Neural progenitor cell (in vitro differentiated cells): ENCODE measurements at regions not wholly inside any gene's neighbourhood (a gene's known extent, or its start where the extent isn't known, plus 50 kb on each side); places are given as distances from the start of the nearest gene placed in this dataset.

Source experiments
- DNase-seq: peaks from one replicate; pipeline ENCODE4 v3.0.0-alpha.2; 2016; ENCODE audit warnings: low spot score
- H2AFZ ChIP-seq: fragments of 200-600 bp; sonication (generic); replicated peaks from 2 replicates; pipeline ENCODE4 v1.6.1; 2016; ENCODE audit warnings: antibody characterized with exemption
- H3F3A ChIP-seq: fragments of 200-600 bp; sonication (generic); 2 replicates; pipeline ENCODE4 v1.6.1; 2016; ENCODE audit warnings: antibody characterized with exemption, low read depth
- H3K27ac ChIP-seq: fragments of 200-600 bp; sonication (generic); 2 replicates; pipeline ENCODE4 v1.5.1; 2016; ENCODE audit warnings: mild to moderate bottlenecking
- H3K27me3 ChIP-seq: fragments of 200-600 bp; sonication (generic); 2 replicates; pipeline ENCODE4 v1.6.1; 2016; ENCODE audit warnings: mild to moderate bottlenecking, moderate library complexity
- H3K36me3 ChIP-seq: fragments of 200-600 bp; sonication (generic); 2 replicates; pipeline ENCODE4 v1.5.1; 2016
- H3K4me1 ChIP-seq: fragments of 200-600 bp; sonication (generic); 2 replicates; pipeline ENCODE4 v1.6.1; 2016; ENCODE audit warnings: mixed run types
- H3K4me2 ChIP-seq: fragments of 200-600 bp; sonication (generic); 2 replicates; pipeline ENCODE4 v1.6.1; 2016
- H3K4me3 ChIP-seq: fragments of 200-600 bp; sonication (generic); 2 replicates; pipeline ENCODE4 v1.5.1; 2016
- H3K79me2 ChIP-seq: fragments of 200-600 bp; sonication (generic); 2 replicates; pipeline ENCODE4 v1.6.1; 2016; ENCODE audit warnings: low read depth
- H3K9ac ChIP-seq: fragments of 200-600 bp; sonication (generic); 2 replicates; pipeline ENCODE4 v1.6.1; 2016
- H3K9me3 ChIP-seq: fragments of 200-600 bp; sonication (generic); 2 replicates; pipeline ENCODE4 v1.5.1; 2016; ENCODE audit warnings: low read depth
- H4K20me1 ChIP-seq: fragments of 200-600 bp; sonication (generic); 2 replicates; pipeline ENCODE4 v1.6.1; 2016; ENCODE audit warnings: low read depth
- H3K27ac Mint-ChIP-seq: 3 replicates; pipeline ENCODE4 v1.8.0; 2021; ENCODE audit warnings: mixed read lengths
- H3K27me3 Mint-ChIP-seq: 2 replicates; pipeline ENCODE4 v1.8.0; 2022; ENCODE audit warnings: low read depth, mild to moderate bottlenecking, inconsistent platforms, moderate library complexity, mixed read lengths; ENCODE audit not compliant: insufficient read depth
- H3K36me3 Mint-ChIP-seq: 3 replicates; pipeline ENCODE4 v1.8.0; 2021; ENCODE audit warnings: mixed read lengths
- H3K4me1 Mint-ChIP-seq: 3 replicates; pipeline ENCODE4 v1.8.0; 2021; ENCODE audit warnings: mixed read lengths
- H3K4me3 Mint-ChIP-seq: 3 replicates; pipeline ENCODE4 v1.8.0; 2021; ENCODE audit warnings: mild to moderate bottlenecking, moderate library complexity, mixed read lengths
- H3K9me3 Mint-ChIP-seq: 3 replicates; pipeline ENCODE4 v1.8.0; 2020; ENCODE audit warnings: mixed read lengths
- CTCF ChIP-seq: fragments of 200-600 bp; sonication (generic); IDR thresholded peaks from 2 replicates; pipeline ENCODE4 v1.5.1; 2017; ENCODE audit warnings: antibody characterized with exemption, mild to moderate bottlenecking
- EZH2 ChIP-seq: fragments of 200-600 bp; sonication (generic); IDR thresholded peaks from 2 replicates; pipeline ENCODE4 v1.6.1; 2017; ENCODE audit warnings: antibody characterized with exemption, mild to moderate bottlenecking, moderate library complexity
- EZH2phosphoT487 ChIP-seq: fragments of 200-600 bp; sonication (generic); IDR thresholded peaks from 2 replicates; pipeline ENCODE4 v1.6.1; 2017; ENCODE audit warnings: antibody characterized with exemption

GRCh38 chr13:59442944-59443486, 720.7 kb downstream of the DIAPH3 start:
- Histone ChIP-seq H2AFZ (no peak overlapping the region), H3K4me2 (no peak overlapping the region), H3K79me2 (no peaks in the 10 kb centered on the region), H3K4me1 (no peaks in the 10 kb centered on the region), H4K20me1 (no peaks in the 10 kb centered on the region), H3F3A (no peaks in the 10 kb centered on the region), H3K27me3 (no peaks in the 10 kb centered on the region), H3K4me3 (no peak overlapping the region), H3K9ac (no peak overlapping the region), H3K9me3 (no peaks in the 10 kb centered on the region), H3K27ac (no peak overlapping the region), H3K36me3 (no peaks in the 10 kb centered on the region)
- H3K4me3 Mint-ChIP-seq = no peak overlapping the region
- H3K4me1 Mint-ChIP-seq = peaks cover under 1% of the 10 kb centered on the region
- H3K36me3 Mint-ChIP-seq = no peaks in the 10 kb centered on the region
- no peak for DNase-seq
- H3K9me3 Mint-ChIP-seq = peaks cover 4% of the 10 kb centered on the region
- H3K27me3 Mint-ChIP-seq = peaks cover 4% of the 10 kb centered on the region
- no peak overlapping the region for H3K27ac Mint-ChIP-seq
- TF ChIP-seq CTCF (no peak), EZH2 (no peak), EZH2phosphoT487 (no peak)

- H3K4me3 ChIP-seq = no peak overlapping the region
- TF ChIP-seq EZH2phosphoT487 (no peak), EZH2 (no peak), CTCF (no peak)
- H4K20me1 ChIP-seq = no peaks in the 10 kb centered on the region
- H3K27ac Mint-ChIP-seq = no peak overlapping the region
- H3K4me3 Mint-ChIP-seq = no peak overlapping the region
- no peaks in the 10 kb centered on the region for H3K36me3 Mint-ChIP-seq
- H3K4me2 ChIP-seq = no peak overlapping the region
- peaks cover 4% of the 10 kb centered on the region for H3K9me3 Mint-ChIP-seq
- no peaks in the 10 kb centered on the region for H3K36me3 ChIP-seq
- H3K9ac ChIP-seq = no peak overlapping the region
- H3K4me1 Mint-ChIP-seq = no peaks in the 10 kb centered on the region
- peaks cover 4% of the 10 kb centered on the region for H3K27me3 Mint-ChIP-seq
- H2AFZ ChIP-seq = peak overlapping the region; percentile 44
- H3F3A ChIP-seq = no peaks in the 10 kb centered on the region
- H3K9me3 ChIP-seq = no peaks in the 10 kb centered on the region
- no peak overlapping the region for H3K27ac ChIP-seq
- H3K4me1 ChIP-seq = peaks cover 2% of the 10 kb centered on the region
- DNase-seq = no peak
- H3K79me2 ChIP-seq = no peaks in the 10 kb centered on the region
- H3K27me3 ChIP-seq = no peaks in the 10 kb centered on the region
Measured at GRCh38 chr13:59444210-59444857, 719.4 kb downstream of the DIAPH3 start.

GRCh38 chr13:59445812-59446211, 717.9 kb downstream of the DIAPH3 start:
- Histone ChIP-seq H3K4me2 (no peak overlapping the region), H4K20me1 (no peaks in the 10 kb centered on the region), H3K4me3 (no peak overlapping the region), H3F3A (no peaks in the 10 kb centered on the region), H2AFZ (no peak overlapping the region), H3K4me1 (peaks cover 3% of the 10 kb centered on the region), H3K79me2 (no peaks in the 10 kb centered on the region), H3K27ac (no peak overlapping the region), H3K9me3 (no peaks in the 10 kb centered on the region), H3K27me3 (no peaks in the 10 kb centered on the region), H3K36me3 (no peaks in the 10 kb centered on the region), H3K9ac (no peak overlapping the region)
- Mint-ChIP-seq H3K4me3 (no peak overlapping the region), H3K27ac (no peak overlapping the region), H3K4me1 (peaks cover 4% of the 10 kb centered on the region), H3K36me3 (no peaks in the 10 kb centered on the region), H3K27me3 (peaks cover 4% of the 10 kb centered on the region), H3K9me3 (peaks cover 4% of the 10 kb centered on the region)
- TF ChIP-seq CTCF (no peak), EZH2 (no peak), EZH2phosphoT487 (no peak)
- no peak for DNase-seq
